ENCODE measurements at regions not wholly inside any gene's neighbourhood (a gene's known extent, or its start where the extent isn't known, plus 50 kb on each side); places are given as distances from the start of the nearest gene placed in this dataset.
"Not testable (repeated sequence)": the region's sequence is repeated elsewhere in the genome, so short reads cannot be mapped to it uniquely, and the experiment has no call there.

DNA sequence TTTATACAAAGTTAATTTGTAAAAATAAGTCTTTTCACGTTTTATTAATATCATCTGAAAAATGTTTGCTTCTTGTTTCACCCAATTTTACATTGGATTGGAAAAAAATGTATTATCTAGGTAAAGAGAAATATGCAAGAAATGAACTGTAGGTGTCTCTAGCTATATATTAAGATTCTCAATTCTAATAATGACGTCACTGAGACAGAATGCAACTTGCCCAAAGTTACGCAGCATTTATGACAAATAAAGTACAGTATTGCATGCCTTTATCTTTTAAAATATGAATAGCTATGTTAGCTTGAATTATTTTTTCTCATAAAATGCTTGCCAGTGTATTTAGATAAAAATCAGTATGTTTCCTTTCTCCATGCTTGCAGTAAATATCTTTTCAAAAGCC is 728.8 kb downstream of the RERGL start:
- no peak for DNase-seq (ENCODE audit: low read depth)

DNA sequence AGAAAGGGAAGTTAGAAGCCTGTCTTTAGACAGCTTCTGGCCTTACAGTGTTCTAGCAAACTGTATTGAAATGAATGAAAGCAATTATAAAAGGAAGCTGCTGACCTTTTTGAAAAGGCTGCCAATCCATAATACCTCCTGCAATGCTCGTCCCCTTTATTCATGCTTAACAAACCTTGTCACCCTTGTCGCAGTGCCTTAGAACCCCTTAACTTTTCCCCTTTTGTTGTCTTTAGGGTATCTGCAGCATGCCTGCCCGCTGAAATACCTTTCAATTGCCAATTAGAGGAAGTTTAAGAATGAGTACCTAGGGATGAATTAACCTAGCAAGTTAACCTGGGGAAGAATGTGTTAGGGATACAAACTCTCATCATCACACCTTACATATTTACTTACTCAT is 731.2 kb downstream of the RERGL start:
- DNase-seq (ENCODE audit: low read depth): no peak

DNA sequence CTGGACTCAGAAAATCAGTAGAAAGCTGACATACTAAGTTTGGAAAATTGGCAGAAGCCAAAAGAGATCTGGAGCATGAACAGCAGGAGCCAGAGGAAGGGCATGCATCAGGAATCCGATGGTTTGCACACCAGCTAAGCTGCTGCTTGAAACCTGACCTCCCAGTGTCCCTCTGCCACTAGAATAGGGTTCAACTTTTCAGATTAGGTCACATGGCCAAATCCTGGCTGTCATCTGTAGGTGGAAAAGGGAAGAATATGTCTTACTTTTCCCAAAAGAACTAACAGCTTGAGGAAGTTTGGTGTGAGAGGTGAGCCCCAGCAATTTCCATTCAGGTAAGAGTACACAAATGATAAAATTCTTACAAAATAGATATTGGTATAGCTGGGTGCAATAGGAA is 732.6 kb downstream of the RERGL start:
- no peak for DNase-seq (ENCODE audit: low read depth)

DNA sequence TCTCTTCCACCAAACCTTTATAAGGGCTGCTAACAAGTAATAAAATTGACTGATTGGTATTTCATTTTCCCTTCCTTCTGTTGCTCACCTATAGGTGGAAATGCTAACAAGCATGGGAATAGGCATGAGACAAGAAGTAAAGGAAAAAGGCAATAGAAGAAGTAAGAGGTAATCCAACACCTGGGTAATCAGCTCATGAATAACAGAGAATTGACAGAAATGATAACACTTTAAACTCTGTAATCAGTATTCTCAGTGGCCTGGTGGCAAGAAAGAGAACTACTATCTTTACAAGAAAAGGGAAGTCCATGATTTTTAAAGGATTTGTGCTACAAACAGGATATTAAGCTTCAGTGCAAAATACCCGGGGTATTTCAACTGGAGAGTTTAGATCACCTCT is 737.8 kb downstream of the RERGL start:
- no peak for DNase-seq (ENCODE audit: low read depth)

DNA sequence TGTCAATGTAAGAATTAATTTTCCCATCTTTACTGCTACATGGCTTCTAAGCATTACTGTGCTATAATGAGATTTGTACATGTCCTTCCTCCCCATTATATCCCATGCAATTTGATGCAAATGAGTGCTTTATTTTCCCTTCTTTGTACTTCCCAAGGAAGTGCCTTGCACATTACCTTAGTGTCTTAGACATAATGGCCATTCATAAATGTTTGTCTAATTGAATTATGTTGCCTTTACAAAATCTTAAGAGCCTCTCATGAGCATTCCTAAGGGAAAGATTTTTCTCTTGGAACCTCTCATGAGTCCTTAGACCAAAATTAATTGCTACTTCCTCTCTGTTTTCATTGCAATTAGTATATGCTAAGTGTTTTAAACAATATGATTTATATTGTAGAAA is 741.7 kb downstream of the RERGL start:
- no peak for DNase-seq (ENCODE audit: low read depth)

DNA sequence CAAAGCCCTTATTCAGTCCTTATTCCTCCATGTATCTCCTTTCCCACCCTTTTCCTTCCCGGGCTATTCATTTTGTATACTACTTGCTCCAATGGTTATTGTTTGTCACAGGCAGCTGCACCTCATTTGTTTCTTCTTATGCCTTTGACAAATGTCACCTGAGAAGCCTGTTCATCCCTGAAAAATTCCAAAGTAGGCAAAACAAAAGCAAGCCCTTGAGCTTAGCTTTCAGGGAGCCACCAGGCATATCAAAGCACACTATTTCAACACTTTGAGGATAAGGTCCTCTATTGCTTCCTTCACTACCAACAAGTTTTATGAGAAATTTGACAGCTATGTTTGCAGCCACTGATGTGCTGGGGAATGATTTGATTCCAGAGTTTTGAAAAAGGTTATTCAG is 738.7 kb upstream of the LMO3 start:
- no peak for DNase-seq (ENCODE audit: low read depth)

DNA sequence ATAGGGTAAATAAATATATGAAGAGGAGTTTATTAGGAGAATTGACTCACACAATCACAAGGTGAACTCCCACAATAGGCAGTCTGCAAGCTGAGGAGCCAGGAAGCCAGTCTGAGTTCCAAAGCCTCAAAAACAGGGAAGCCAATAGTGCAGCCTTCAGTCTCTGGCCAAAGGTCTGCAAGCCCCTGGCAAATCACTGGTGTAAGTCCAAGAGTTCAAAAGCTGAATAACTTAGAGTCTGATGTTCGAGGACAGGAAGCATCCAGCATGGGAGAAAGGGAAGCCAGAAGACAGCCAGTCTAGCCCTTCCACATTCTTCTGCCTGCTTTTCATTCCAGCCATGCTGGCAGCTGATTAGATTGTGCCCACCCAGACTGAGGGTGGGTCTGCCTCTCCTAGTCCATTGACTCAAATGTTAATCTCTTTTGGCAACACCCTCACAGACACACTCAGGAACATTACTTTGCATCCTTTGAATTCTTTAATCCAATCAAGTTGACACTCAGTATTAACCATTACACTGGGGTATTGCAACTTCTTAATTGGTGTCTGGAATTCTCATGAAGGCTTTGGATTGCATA is 736.5 kb upstream of the LMO3 start:
- no peak for DNase-seq (ENCODE audit: low read depth)

DNA sequence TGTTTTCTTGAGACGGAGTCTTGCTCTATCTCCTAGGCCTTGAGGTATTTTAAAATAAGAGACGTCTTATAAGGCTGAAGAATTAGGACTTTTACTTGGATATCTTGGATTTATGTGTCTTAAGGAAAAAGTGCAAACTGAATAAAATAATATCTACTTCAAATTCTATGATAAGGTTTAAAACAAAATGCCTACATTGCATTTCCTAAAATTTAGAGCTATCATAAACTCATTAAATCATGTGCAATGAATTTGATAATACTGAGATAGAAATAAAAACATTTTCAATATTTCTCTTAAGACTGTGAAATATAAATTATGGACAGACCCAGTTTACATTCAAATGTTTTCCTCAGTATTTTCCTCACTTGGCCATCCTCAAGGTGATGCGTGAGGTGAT is 729.5 kb upstream of the LMO3 start:
- DNase-seq (ENCODE audit: low read depth): no peak

DNA sequence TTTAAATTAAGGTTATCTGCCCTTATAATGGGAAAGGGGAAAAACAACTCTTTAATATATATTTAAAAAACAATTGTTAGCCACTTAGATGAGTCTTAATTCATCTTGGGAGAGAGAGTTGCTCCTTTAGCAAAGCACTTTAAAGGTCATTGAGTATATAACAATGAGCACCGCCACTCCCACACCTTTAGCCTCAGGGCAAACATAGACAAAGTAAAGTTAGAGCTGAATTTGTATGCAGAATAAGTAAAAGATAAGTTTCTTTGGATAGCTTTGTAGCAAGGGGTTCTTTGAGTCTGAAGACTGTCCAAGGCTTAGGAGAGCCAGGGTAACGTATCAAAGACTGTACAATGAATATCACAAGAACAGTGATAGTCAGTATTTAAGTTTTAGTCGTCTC is 728.8 kb upstream of the LMO3 start:
- no peak for DNase-seq (ENCODE audit: low read depth)

DNA sequence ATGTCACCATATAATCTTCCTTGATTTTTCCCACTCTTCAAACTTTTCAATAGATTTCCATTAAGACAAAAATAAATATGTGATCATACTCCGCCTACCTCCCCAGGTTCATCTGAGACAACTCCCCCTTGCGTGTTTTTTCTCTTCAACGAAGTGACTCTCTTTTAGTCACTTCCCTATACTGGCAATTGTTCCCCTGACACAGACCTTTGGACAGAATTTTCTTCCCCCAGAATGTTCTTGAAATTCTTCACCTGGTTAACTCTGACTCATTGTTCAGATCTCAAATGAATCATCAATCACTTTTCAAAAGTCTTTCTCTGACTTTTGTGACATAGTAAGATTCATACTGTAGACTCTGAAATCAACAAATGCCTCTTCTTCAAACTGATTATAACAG is 727.3 kb upstream of the LMO3 start:
- DNase-seq (ENCODE audit: low read depth): no peak

DNA sequence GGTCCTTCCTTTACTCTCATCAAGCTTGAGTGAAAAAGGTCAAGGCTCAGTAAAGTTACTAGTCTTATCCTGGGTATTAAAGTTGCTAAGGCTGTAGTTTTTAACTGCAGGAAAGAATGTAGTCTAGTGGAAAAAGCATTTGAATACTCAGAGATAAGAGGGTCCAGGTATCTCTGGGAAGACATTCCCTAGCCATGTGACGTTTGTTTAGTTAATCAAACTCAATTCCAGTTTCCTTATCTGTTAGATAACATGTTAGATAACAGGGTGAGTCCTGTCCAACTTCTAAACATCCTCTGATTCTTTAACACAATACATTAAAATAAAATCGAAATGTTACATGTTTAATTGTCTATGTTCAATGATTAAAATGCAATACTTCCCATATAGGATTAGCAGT is 720.7 kb upstream of the LMO3 start:
- DNase-seq (ENCODE audit: low read depth): no peak

DNA sequence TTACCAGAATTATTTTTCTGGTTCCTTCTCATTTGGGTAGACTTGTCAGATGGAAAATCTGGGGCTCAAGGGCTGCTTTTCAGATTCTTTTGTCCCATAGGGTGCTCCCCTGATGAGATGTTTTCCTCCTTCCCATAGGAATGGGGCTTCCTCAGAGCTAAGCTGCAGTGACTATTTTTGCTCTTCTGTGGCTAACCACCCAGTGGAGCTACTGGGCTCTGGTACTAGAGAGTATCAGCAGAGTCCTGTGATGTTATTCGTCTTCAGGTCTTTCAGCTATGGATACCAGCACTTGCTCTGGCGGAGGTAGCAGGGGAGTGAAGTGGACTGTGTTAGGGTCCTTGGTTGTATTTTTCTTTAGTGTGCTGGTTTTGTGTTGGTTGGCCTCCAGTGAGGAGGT is 716.1 kb upstream of the LMO3 start:
- DNase-seq (ENCODE audit: low read depth): no peak

DNA sequence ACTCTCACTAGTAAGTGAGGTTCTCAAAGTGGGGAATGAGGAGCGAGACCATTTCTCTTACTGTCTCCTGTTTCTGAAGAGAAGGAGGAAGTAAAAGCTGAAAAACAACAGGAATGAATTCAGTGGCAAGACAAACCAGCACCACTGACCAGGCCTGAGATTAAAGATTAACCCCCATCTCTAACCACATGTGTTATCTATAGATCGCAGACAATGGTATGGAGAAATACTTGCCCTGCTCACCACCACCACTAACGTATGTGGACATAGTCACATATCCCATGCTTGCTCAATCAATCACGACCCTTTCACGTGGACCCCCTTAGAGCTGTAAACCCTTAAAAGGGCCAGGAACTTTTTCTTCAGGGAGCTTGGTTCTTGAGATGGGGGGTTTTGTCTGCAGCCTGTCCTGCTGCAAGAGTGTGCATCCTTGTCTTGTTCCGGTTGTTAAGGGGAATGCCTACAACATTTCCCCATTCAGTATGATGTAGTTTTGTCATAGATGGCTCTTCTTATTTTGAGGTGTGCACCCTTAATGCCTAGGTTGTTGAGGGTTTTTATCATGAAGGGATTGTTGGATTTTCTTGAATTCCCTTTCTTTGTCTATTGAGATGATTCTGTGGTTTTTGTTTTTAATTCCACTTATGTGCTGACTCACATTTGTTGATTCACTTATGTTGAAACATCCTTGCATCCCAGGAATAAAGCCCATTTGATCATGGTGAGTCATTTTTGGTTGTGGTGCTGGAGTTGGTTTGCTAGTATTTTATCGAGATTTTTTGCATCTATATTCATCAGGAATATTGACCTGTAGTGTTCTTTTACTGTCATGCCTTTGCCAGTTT is 698.8 kb upstream of the LMO3 start:
- peak; percentile 54 for DNase-seq (ENCODE audit: low read depth)

DNA sequence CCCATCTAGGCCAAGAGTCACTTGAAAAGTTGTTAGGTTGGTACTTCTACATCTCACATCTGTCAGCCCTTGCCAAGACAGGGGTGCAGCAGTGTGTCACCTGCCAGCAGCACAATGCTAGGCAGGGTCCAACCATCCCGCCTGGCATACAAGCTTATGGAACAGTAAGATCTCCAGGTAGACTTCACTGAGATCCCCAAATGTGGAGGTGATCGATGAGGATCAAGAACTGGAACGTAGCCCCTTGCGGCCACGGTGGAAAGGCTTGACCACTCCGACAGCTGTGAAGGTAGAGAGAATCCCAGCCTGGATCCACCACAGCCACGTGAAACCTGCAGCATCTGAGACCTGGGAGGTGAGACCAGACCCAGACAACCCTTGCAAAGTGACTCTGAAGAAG is 696.0 kb upstream of the LMO3 start:
- DNase-seq (ENCODE audit: low read depth): no peak

DNA sequence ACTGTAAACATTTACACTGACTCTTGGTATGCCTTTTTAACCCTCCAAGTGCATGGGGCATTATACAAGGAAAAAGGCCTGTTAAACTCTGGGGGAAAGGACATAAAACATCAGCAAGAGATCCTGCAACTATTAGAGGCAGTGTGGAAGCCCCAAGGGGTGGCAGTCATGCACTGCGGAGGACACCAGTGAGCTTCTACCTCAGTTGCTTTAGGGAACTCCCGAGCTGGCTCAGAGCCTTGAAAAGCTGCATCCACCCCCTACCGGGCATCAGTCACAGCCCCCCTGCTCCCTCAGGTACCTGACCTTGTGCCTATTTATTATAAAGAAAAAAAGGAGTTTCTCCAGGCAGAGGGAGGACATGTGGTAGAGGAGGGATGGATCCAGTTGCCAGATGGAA is 695.6 kb upstream of the LMO3 start:
- no peak for DNase-seq (ENCODE audit: low read depth)

DNA sequence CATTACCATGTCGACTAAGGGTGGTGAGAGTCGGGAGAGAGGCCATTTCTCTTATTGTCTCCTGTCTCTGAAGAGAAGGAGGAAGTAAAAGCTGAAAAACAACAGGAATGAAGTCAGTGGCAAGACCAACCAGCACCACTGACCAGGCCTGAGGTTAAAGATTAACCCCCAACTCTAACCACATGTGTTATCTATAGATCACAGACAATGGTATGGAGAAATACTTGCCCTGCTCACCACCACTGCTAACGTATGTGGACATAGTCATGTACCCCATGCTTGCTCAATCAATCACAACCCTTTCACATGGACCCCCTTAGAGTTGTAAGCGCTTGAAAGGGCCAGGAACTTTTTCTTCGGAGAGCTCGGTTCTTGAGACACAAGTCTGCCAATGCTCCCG is 690.9 kb upstream of the LMO3 start:
- no peak for DNase-seq (ENCODE audit: low read depth)

DNA sequence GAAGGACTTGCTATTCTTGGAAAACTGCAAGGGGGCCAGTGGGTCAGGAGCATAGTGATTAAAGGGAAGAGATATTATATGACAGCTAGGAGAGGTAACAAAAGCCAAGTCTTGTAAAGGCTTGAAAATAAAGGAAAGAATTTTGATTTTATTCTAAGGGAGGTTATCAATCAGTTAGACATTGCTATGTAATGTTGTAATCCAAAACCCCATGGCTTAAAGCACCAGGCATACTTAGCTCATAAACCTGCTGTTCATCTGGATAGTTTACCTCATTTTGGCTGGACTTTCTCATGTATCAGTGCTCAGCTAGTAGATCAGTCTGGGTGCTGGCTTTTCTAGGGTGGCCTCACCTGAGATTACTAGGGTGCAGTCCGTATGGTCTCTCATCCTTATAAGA is 680.9 kb upstream of the LMO3 start:
- DNase-seq (ENCODE audit: low read depth): no peak

DNA sequence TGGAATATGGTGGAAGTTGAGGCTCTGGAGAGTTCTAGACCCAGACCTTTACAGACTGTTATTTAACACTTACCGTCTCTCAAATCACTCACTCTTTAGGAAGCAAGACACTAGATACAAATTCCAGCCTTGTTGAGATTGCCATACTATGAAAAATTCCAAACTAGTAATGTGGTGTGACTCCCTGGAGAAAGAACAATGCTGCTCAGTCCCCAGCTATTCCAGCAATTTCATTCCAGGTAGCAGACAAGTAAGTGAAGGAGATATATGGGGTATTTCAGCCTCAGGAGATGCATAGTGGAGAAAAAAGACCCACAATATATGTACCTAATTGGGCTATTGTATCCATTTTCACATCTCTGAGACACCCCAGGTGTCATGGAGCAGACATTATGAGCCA is 678.9 kb upstream of the LMO3 start:
- DNase-seq (ENCODE audit: low read depth): no peak

DNA sequence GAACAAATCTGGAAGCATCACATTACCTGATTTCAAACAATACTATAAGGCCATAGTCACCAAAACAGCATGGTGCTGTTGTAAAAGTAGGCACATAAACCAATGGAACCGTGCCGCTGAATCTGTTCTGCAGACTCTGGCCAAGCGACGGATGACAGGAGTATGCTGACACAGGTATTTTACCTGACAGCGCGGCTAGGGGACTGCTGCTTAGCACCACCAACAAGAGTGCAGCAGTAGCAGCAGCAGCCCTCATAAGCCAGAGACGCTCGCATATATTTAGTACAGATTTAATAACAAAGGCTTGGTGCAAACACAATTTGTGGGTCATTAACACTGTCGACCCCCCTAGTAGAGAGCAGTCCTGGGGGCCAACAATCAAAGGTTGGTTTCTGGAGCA is 677.6 kb upstream of the LMO3 start:
- no peak for DNase-seq (ENCODE audit: low read depth)

DNA sequence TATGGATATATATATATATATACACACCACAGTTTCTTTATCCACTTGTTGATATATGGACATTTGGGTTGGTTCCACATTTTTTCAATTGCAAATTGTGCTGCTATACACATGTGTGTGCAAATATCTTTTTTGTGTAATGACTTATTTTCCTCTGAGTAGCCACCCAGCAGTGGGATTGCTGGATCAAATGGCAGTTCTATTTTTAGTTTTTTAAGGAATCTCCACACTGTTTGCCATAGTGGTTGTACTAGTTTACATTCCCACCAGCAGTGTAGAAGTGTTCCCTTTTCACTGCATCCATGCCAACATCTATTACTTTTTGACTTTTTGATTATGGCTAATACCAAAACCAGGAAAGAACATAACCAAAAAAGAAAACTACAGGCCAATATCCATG is 676.2 kb upstream of the LMO3 start:
- DNase-seq (ENCODE audit: low read depth): not testable (repeated sequence)

DNA sequence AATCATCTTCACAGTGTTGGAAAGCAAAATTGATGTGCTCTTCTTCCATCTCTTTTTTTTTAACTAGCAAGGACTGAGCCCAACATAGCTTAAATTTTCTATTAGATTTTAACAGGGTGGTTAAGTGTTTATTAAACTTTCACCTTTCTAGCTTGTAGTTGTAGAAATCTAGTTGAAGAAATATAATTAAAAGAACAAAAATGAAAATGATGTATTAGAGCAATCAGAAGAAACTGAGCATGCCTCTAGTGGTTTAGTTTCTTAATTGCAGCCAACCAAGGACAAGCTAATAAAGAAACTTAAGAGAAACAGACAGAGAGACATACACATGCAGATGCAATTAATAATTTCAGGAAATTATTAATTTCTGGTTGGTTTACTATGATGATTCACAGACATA is 673.0 kb upstream of the LMO3 start:
- no peak for DNase-seq (ENCODE audit: low read depth)

DNA sequence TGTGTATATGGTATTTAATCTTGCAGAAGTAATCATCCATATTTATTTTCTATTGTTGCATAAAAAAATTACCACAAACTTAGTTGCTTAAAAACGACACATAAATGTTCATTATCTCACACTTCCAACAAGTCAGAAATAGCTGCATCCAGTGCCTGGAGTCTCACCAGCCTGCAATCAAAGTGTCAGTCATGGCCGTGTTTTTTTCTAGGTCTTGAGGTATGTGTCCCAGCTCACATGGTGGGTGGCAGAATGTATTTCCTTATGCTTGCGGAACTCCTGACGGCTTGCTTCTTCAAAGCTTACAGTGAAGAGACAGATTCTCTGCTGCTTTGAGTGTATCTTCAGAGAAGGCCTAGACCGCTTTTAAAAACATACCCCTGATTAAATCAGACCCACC is 670.2 kb upstream of the LMO3 start:
- no peak for DNase-seq (ENCODE audit: low read depth)

DNA sequence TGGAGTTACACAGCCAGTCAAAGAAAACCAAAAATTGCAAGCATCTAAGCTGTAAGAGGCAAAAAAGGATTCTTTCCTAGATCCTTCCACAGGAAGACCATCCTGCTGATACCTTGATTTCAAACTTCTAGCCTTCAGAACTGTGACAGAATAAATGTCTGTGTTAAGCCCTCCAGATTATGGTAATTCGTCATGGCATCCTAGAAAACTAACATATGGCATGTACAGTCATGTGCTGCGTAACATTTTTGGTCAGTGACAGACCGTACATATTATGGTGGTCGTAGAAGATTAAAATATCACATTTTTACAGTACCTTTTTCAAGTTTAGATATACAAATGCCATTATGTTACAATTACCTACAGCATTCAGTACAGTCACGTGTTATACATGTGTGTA is 660.9 kb upstream of the LMO3 start:
- no peak for DNase-seq (ENCODE audit: low read depth)

DNA sequence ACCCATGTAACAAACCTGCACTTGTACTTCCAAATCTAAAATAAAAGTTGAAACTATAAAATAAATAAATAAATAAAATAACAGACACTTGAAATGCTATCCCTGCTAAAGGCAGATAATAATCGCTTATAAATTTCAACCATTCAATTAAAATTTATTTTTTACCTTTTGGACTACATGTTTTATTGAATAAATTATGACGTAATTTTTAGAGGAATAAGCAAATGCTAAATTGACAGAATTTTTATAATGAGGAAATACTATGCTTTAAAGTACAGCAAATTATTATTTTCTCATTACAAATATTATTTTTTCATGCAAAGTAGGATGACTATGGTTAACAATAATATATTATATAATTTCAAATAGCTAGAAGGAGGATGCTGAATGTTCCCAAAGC is 658.6 kb upstream of the LMO3 start:
- DNase-seq (ENCODE audit: low read depth): no peak
